ENCODE measurements at regions not wholly inside any gene's neighbourhood (a gene's known extent, or its start where the extent isn't known, plus 50 kb on each side); places are given as distances from the start of the nearest gene placed in this dataset.

DNA sequence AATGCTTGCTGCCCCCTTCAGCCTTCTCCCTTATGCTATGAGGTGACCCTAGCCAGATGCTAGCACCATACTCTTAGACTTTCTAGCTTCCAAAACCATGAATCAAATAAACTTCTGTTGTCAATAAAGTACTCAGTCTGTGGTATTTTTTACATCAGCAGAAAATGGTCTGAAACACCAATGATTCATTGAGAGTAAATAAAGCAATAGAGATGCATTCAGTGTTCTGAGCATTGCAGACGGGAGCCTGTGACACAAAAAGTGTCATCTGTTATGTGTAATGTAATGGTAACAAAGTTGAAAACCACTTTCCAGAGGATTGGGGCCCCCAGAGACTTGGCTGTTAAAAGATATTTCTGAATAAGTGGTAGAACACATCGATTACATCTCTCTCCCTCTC is 758.0 kb upstream of the NRXN1 start (continued):
- TF ChIP-seq NANOG (IDR thresholded peaks at IDR 0.05; ENCODE audit: borderline replicate concordance) (no peak), EZH2 (IDR thresholded peaks at IDR 0.05; ENCODE audit: low read depth, unreplicated experiment) (no peak), CREB1 (CRISPR knock-in tag; IDR thresholded peaks at IDR 0.05; ENCODE audit: low read depth) (no peak)

DNA sequence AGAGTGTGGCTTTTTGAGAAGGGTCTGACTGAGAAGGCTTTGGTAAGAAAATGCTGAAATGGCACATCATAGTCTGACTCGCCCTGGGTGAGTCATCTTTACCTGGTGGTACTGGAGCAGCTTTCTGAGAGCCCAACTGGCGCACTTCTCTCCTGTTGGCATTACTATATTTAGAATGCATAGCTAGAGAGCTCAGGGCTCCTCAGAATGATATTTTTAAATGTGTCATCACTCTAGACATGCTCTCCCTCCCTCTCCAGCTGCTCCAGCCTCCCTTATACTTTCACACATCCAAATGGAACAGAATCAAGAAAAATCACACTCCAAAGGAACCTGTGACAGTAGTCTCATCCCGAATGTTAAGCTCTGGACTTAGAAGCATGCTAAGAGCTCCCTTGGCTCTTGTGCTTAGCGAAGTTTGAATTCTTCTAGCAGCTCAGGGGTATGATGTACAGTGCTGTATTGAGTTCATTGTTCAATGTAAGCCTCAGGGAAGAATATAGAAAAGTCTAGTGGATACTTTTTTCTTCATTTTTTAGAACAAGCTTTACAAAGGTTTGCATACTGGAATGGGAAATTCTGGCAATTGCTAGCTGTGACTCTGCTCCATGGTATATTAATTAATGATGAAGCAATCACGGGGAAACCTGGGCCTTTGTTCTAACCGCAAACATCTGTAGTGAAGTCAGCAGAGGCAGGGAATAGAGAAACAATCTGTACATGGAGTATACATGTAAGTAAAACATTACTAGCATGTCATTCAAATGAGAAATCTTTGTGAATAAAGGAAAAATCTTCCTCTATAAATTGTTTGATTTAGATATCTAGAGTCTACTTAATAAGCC is 751.2 kb upstream of the NRXN1 start:
- no peaks in the 10 kb centered on the region for H3K4me1 ChIP-seq (ENCODE audit: insufficient read depth)
- H3K79me2 ChIP-seq (replicated peaks; ENCODE audit: insufficient read depth), result no peaks in the 10 kb centered on the region
- ATAC-seq, result no peak
- H3K27me3 ChIP-seq (ENCODE audit: insufficient read depth), result no peaks in the 10 kb centered on the region
- H3F3A ChIP-seq (replicated peaks; ENCODE audit: low read depth), result no peaks in the 10 kb centered on the region
- no peak overlapping the region for H3K27ac ChIP-seq (ENCODE audit: low read depth)
- Mint-ChIP-seq H3K27me3 (ENCODE audit: insufficient read depth, low read depth, poor library complexity) (no peaks in the 10 kb centered on the region), H3K4me1 (no peaks in the 10 kb centered on the region), H3K9me3 (peaks cover 7% of the 10 kb centered on the region), H3K36me3 (ENCODE audit: low read depth) (peaks cover 7% of the 10 kb centered on the region; the same call in 2 of the 3 replicates), H3K27ac (no peak overlapping the region), H3K4me3 (no peak overlapping the region)
- no peaks in the 10 kb centered on the region for H4K20me1 ChIP-seq (replicated peaks; ENCODE audit: insufficient read depth)
- no peak for DNase-seq (ENCODE audit: low spot score)
- no peaks in the 10 kb centered on the region for H3K9me2 ChIP-seq (ENCODE audit: insufficient read depth)
- no peak overlapping the region for H3K4me3 ChIP-seq
- H3K4me2 ChIP-seq, result no peak overlapping the region
- no peaks in the 10 kb centered on the region for H3K36me3 ChIP-seq (ENCODE audit: insufficient read depth)
- no peak overlapping the region for H2AFZ ChIP-seq
- TF ChIP-seq EZH2 (IDR thresholded peaks at IDR 0.05; ENCODE audit: low read depth, unreplicated experiment) (no peak), EZH2phosphoT487 (IDR thresholded peaks at IDR 0.05; ENCODE audit: unreplicated experiment) (no peak), NANOG (IDR thresholded peaks at IDR 0.05; ENCODE audit: borderline replicate concordance) (no peak), ZNF331 (CRISPR knock-in tag; IDR thresholded peaks at IDR 0.05; ENCODE audit: low read depth) (no peak), CREB1 (CRISPR knock-in tag; IDR thresholded peaks at IDR 0.05; ENCODE audit: low read depth) (no peak), STAT1 (IDR thresholded peaks at IDR 0.05; ENCODE audit: unreplicated experiment) (no peak), POLR2AphosphoS5 (IDR thresholded peaks at IDR 0.05; ENCODE audit: low read depth) (no peak), JUNB (IDR thresholded peaks at IDR 0.05; ENCODE audit: unreplicated experiment) (no peak), ZNF114 (CRISPR knock-in tag; IDR thresholded peaks at IDR 0.05) (no peak)
- TF ChIP-seq, protein P1, sequence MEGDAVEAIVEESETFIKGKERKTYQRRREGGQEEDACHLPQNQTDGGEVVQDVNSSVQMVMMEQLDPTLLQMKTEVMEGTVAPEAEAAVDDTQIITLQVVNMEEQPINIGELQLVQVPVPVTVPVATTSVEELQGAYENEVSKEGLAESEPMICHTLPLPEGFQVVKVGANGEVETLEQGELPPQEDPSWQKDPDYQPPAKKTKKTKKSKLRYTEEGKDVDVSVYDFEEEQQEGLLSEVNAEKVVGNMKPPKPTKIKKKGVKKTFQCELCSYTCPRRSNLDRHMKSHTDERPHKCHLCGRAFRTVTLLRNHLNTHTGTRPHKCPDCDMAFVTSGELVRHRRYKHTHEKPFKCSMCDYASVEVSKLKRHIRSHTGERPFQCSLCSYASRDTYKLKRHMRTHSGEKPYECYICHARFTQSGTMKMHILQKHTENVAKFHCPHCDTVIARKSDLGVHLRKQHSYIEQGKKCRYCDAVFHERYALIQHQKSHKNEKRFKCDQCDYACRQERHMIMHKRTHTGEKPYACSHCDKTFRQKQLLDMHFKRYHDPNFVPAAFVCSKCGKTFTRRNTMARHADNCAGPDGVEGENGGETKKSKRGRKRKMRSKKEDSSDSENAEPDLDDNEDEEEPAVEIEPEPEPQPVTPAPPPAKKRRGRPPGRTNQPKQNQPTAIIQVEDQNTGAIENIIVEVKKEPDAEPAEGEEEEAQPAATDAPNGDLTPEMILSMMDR (conservative IDR thresholded peaks at IDR 0.05; ENCODE audit: low read depth in 2 of 2), result no peak
- TF ChIP-seq, protein P2, sequence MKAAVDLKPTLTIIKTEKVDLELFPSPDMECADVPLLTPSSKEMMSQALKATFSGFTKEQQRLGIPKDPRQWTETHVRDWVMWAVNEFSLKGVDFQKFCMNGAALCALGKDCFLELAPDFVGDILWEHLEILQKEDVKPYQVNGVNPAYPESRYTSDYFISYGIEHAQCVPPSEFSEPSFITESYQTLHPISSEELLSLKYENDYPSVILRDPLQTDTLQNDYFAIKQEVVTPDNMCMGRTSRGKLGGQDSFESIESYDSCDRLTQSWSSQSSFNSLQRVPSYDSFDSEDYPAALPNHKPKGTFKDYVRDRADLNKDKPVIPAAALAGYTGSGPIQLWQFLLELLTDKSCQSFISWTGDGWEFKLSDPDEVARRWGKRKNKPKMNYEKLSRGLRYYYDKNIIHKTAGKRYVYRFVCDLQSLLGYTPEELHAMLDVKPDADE (IDR thresholded peaks at IDR 0.05), result no peak
- TF ChIP-seq, protein P3, sequence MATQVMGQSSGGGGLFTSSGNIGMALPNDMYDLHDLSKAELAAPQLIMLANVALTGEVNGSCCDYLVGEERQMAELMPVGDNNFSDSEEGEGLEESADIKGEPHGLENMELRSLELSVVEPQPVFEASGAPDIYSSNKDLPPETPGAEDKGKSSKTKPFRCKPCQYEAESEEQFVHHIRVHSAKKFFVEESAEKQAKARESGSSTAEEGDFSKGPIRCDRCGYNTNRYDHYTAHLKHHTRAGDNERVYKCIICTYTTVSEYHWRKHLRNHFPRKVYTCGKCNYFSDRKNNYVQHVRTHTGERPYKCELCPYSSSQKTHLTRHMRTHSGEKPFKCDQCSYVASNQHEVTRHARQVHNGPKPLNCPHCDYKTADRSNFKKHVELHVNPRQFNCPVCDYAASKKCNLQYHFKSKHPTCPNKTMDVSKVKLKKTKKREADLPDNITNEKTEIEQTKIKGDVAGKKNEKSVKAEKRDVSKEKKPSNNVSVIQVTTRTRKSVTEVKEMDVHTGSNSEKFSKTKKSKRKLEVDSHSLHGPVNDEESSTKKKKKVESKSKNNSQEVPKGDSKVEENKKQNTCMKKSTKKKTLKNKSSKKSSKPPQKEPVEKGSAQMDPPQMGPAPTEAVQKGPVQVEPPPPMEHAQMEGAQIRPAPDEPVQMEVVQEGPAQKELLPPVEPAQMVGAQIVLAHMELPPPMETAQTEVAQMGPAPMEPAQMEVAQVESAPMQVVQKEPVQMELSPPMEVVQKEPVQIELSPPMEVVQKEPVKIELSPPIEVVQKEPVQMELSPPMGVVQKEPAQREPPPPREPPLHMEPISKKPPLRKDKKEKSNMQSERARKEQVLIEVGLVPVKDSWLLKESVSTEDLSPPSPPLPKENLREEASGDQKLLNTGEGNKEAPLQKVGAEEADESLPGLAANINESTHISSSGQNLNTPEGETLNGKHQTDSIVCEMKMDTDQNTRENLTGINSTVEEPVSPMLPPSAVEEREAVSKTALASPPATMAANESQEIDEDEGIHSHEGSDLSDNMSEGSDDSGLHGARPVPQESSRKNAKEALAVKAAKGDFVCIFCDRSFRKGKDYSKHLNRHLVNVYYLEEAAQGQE (IDR thresholded peaks at IDR 0.05; ENCODE audit: unreplicated experiment), result no peak

Data from GM23338 (cell line).